ENCODE measurements at regions not wholly inside any gene's neighbourhood (a gene's known extent, or its start where the extent isn't known, plus 50 kb on each side); places are given as distances from the start of the nearest gene placed in this dataset.

DNA sequence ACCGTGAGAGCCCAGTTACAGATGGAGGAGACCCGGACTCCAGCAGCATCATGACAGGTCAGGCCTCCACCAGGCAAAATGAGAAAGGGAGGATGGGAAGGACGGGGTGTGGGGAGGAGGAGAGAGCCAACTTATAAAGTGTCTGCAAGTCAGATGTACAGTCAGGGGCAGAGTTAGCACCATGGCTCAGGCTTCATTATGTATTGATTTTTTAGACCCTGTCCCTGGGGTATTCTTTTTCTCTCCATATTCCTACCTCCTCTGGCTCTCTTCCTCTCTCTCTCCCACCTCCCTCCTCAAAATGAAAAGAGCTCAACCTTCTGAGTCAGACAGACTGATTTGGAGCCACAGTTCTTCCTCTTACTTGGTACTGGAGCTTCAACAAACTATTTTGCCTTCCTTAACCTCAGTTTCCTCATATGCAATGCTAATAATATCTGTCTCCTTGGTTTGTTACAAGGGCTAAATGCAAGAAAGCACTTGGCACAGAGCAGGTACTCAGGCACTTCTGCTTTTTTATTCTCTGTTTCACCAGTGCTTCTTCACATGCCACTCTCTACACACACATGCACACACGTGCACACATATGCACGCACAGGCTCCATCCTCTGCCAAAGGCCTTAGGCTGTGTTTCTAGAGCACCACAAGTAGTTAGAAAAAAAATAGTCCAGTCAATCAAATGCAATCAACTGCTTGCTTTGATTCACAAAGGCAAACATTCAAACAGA lies 92.3 kb upstream of the PKDCC start:
- DNase-seq (ENCODE audit: low spot score): peak; percentile 51

GRCh38 chr2:41957431-41957830 lies 90.4 kb upstream of the PKDCC start:
- no peak for DNase-seq (ENCODE audit: low spot score)

DNA sequence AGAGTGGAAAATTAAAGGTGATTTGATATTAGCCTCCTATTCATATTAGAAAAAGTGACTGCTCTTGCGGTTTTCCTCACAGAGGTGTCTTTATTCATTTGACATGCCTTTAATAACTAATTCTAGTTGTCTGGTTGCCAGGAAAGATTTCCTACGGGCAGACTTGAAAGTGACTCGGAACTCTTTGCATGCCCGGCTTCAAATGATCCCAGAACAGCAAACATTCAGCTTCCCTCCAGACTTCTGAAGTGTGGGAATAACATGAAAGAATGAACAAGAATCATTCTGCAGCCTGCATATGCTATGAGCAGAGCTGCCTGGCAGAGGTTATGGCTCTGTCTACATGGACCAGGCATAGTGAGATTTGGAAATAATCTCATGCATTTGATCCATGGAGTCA lies 89.6 kb upstream of the PKDCC start:
- DNase-seq (ENCODE audit: low spot score): no peak

DNA sequence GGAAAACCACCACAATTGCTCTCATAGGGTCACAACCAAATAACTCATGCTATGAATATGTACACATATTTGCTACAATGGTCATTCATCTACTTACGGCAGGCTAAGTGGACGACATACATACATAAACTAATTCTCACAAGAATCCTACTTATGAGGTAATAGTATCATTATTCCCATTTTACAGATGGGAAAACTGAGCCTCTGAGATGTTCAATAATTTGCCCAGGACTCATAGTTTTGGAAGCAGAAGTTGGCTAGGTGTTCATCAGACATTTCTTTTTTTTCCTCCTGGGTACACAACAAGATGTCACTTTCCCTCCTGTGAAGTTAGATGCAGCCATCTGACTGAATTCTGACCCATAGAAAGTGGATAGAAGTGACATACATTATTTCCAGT lies 89.0 kb upstream of the PKDCC start:
- no peak for DNase-seq (ENCODE audit: low spot score)

DNA sequence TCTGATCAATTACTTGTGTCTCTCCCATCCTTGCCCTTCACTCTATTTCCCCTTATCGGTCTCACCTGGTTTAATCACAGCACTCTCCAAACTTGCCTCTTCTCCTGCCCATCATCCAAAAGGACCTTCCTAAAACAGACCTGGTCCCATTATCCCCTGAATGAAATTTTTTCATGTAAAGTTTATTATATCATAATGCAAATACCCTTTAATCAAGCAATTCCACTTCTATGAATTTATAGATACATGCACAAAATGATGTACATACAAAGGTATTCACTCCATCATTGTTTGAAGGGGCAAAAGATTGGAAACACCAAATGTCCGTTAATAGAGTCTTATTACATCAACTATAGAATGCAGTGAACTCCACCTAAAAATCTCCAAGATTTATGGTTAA lies 88.1 kb upstream of the PKDCC start:
- DNase-seq (ENCODE audit: low spot score): no peak

- DNase-seq (ENCODE audit: low spot score): no peak
These were observed 84.7 kb upstream of the PKDCC start for GRCh38 chr2:41962922-41963622.

DNA sequence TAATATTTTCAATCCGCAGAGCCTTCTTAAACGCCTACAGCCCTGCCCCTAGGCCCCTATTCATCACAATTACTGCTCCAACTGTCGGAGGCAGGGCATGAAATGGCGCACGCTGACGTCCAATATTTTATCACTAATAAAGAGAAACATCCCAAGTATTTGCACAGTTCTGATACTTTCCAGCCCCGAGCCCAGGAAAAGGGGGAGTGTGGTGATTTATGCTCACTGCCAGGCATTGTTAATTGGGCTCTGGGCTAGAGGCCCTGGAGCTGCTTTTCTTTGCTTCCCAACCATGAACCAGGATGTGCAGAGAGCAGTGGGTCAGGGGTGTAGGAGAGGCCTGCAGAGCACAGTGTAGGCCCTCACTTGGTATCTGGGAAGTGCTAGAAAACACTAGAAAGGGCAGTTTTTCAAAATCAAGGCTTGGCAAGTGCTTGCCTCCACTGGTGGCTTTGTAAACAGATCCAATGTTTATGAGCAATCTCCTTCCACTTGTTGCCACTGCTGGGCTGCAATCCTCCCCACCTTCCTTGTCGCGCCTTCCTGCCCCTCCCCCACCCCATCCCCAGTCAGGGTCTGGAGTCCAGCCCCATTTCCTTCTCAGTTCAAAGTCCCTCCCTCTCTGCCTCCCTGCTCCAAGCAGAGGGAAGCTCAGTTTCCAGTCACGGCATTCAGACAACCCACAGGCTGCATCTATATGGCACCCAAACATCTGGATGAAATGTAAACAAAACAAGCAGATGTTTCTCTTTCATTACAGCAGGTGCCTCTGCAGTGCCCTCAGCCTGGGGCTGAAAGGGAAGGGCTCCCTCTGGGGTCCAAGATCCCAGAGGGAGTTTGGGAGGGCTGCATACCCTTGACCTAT lies 83.9 kb upstream of the PKDCC start:
- DNase-seq (ENCODE audit: low spot score): no peak

DNA sequence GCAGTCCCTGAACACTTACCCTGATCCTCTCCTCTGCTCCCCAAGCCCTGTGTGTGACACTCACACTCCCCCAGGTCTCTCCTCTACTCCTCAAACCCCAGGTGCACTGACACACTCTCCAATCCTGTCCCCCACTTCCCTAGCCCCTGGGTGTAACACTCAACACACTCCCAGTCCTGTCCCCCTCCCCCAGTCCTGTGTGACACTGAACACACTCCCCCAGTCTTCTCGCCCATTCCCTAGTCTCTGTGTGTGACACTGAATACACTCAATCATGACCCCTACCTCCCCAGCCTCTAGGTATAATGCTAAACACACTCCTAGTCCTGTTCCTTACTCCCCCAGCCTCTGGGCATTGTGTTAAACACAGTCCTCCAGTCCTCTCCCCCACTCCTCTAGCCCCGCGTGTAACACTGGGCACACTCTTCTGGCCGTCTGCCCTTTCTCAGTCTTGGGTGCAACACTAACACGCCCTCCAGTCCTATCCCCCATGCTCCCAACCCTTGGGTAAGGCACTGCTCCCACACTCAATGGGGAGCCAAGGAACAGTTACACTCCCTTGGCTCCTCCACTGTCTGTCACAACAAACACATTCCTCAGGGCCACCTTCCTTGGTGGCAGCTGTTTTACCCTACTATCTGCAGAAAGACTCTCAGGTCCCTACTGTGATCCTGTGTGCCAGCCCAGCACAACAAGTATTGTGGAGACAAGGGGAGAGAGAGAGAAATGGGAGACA lies 82.5 kb upstream of the PKDCC start:
- DNase-seq (ENCODE audit: low spot score): no peak

GRCh38 chr2:41965909-41966295 lies 81.9 kb upstream of the PKDCC start:
- no peak for DNase-seq (ENCODE audit: low spot score)

DNA sequence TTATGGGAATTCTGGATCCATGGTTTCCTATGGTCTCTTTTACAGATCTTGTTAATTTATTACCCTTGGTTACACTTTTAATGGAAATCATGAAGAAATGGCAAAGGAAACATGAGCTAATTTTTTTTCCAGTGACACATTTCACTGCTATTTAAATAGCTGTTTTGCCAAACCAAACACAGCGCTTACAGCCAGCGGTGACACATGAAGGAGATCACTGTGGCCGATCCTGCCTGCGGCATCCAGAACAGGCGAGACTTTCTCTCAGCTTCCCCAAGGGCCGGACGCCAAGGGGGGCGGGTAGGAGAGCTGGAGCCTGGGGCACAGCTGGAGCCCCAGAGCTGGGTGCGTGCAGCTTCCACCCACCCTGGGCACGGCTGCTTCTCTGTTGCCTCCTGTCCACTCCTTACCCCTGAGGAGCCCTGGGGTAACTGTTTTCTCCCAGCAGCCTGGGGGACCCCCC lies 81.4 kb upstream of the PKDCC start:
- DNase-seq (ENCODE audit: low spot score): peak; percentile 86

DNA sequence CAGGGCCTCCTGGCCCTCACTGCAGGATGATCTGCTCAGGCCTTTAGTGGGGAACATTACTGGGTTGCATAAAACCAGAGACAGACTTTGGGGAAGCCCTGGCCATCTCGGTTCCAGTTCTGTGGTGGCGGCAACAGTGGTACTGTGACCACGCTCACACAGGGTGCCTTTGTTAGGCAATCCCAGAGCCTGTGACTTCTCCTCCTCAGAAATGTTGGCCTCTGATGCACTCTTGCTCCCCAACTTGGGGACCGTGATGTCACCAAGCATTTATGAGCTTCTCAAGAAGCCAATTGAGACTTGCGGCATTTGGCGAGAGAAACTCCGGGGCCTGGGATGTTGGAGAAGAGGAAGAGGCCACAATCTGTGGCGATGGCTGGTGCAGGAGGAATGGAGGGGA lies 80.9 kb upstream of the PKDCC start:
- DNase-seq (ENCODE audit: low spot score): peak; percentile 80

DNA sequence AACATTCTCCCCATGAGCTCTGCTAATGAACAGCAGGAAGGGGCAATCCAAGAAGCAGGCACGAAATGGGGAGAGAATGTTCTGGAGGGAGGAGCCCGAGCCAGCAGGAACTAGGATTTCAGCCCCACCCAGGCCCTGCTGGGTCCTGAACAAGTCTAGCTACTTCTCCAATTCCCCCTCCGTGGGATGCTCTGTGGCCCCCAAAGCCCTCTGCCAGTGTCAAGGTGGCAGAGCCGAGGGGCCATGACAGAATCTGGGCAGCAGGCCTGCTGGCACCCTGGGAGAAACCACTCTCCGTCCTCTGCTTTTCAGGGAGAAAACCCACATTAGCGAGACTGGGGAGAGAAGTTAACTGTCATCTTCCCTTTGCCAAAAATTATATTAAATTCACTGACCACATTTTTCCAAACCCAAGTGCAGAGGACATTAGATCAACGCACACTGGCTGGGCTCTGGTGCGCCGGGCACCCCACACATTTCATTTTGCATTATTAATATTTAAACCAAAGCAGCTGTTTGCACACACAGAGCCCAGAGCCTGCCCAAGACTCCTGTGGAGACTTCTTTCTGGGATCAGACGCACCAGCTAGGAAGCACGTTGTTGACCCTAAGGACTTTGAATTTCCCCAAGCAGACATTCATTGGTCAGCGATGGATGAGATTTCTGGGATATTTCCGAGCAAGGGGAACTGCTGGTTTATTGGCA lies 80.2 kb upstream of the PKDCC start:
- DNase-seq (ENCODE audit: low spot score): no peak

- no peak for DNase-seq (ENCODE audit: low spot score)
These were observed 79.6 kb upstream of the PKDCC start for GRCh38 chr2:41968182-41968578.

DNA sequence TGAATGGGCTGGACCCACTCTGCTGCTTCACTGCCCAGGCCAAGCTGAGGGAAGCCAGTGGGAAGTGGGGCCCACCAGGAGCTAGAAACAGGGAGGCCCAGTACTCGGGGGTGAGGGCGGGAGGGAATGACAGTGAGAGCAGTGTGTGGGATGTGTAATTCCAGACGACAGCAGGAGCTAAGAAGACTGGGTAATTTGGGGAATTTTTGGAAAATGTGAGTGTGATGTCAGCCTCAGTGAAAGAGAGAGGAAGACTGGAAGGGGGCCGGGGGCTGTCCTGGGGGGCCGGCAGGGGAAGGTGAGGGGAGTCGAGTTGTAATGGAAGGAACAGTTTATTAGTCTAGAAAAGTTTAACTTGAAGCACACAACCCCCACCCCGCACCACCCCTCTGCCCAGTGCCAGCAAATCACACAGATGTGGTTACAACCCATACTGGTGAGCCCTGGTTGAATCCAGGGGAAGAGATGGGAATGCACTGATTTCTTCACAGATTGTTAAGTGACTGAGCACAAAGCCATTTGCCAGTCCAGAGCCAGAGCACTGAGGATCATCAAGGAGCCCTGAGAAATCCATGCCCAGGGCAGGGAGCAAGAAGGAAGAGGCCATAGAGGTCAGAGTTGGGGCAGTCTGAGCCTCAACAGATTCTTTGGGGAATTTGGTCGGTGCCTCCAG lies 76.7 kb upstream of the PKDCC start:
- no peak for DNase-seq (ENCODE audit: low spot score)

- DNase-seq (ENCODE audit: low spot score): no peak
These were observed 75.6 kb upstream of the PKDCC start for GRCh38 chr2:41972179-41972578.

GRCh38 chr2:41972819-41973218 lies 75.0 kb upstream of the PKDCC start:
- no peak for DNase-seq (ENCODE audit: low spot score)

GRCh38 chr2:41973871-41974270 lies 74.0 kb upstream of the PKDCC start:
- no peak for DNase-seq (ENCODE audit: low spot score)

- no peak for DNase-seq (ENCODE audit: low spot score)
These were observed 66.4 kb upstream of the PKDCC start for GRCh38 chr2:41981417-41981816.

DNA sequence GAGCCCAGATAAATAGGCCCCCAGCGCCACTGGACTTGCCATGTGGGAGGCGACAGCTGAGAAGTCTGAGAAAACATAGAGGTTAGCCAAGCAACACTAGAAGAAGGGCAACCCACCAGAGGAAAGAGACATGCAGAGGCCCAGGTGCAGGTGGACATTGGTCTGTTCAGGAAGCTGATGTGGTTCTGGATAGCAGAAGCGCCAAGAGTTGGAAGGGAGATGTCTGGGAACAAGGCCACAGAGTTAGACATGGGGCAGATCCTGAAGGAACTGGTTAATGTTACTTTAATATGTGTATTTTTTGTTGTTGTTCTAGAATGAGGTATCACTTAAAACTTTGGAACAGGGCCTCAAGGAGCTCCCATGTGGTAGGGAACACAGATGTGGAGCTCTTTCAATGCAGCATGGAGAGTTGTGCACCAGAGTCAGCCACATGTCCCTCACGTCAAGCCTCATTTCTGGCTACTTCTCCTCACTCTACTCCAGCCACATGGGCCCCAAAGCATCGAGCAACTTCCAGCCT lies 62.2 kb upstream of the PKDCC start:
- DNase-seq (ENCODE audit: low spot score): no peak

DNA sequence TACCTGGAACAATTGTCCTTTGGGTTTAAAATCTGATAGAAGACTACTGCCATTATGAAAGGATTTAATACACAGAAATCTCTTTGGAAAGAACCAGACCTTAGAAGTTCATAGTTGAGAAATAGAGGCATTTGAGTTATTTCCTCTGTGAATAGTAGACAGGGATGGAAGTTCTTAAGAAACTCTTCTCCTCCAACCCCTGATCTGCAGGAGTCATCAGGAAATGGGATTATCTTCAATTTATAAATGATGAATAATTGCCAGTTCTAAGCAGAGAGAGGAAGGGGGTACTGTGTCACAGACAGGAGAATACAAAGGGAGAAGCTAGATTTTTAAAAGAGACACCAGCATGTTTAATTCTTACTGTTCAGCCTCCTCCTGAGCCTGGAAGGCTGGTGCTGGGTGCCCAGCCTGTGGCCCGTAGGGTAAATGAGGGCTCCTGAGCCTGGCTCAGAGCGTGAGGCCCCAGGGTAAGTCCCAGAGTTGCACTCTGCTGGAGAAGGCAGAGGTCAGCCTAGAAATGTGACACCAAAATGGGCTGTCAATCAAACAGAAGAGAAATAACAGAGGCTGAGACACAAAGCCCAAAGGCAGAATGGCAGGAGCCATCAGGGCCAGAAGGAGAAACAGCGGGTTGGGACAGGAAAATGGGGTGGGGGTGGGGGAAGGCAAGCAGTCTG lies 58.2 kb upstream of the PKDCC start:
- no peak for DNase-seq (ENCODE audit: low spot score)
